AG04450 (cell line): ENCODE measurements at regions not wholly inside any gene's neighbourhood (a gene's known extent, or its start where the extent isn't known, plus 50 kb on each side); places are given as distances from the start of the nearest gene placed in this dataset.

Experiments used
- CTCF ChIA-PET: fragments of 300-600, 350-600 bp; formaldehyde crosslinking; extraction: SDS; loops from one replicate; lab custom pipeline; 2022; ENCODE audit warnings: antibody characterized with exemption, inconsistent platforms; lab: Charles Lee
- POLR2A ChIA-PET: fragments of 350-600 bp; formaldehyde crosslinking; extraction: SDS; loops from one replicate; lab custom pipeline; 2021; ENCODE audit warnings: antibody characterized with exemption, inconsistent platforms; lab: Yijun Ruan, JAX
- DNase-seq: peaks from one replicate; pipeline ENCODE4 v3.0.0-alpha.2; 2011; ENCODE audit warnings: low read depth, low spot score
- H3K27ac ChIP-seq: one replicate; pipeline ENCODE4 v1.5.1; 2012; ENCODE audit warnings: low read depth, low read length, control low read depth
- H3K27me3 ChIP-seq: one replicate; pipeline ENCODE4 v1.6.0; 2012; ENCODE audit warnings: low read length; ENCODE audit not compliant: control insufficient read depth, insufficient read depth
- H3K4me3 ChIP-seq: 2 replicates; pipeline ENCODE4 v1.5.1; 2011; ENCODE audit warnings: mild to moderate bottlenecking, low read depth, low read length, control low read depth
- H3K9me3 ChIP-seq: 2 replicates; pipeline ENCODE4 v1.5.1; 2012; ENCODE audit warnings: low read length; ENCODE audit not compliant: control insufficient read depth, insufficient read depth
- CTCF ChIP-seq: IDR thresholded peaks from 2 replicates; pipeline ENCODE4 v1.5.1; 2011; ENCODE audit warnings: low read depth, low read length, control low read depth, inconsistent platforms

- no peak overlapping the region for H3K27ac ChIP-seq
- ChIA-PET POLR2A (no interaction called here), CTCF (no interaction called here)
- DNase-seq = no peak
- H3K27me3 ChIP-seq = no peaks in the 10 kb centered on the region
- H3K9me3 ChIP-seq = no peaks in the 10 kb centered on the region
- no peak overlapping the region for H3K4me3 ChIP-seq
- TF ChIP-seq CTCF = no peak
These were observed 378.2 kb downstream of the NXPE2 start for GRCh38 chr11:115056514-115056913.

- no peak for DNase-seq
- no peak overlapping the region for H3K27ac ChIP-seq
- TF ChIP-seq CTCF = no peak
- no peak overlapping the region for H3K4me3 ChIP-seq
- CTCF ChIA-PET = no interaction called here
- POLR2A ChIA-PET = interaction anchor here (0.6 kb wide), 1 partner anchor 243 kb away, joined by 3 read pairs; no protein-coding TSS in a partner anchor
- no peaks in the 10 kb centered on the region for H3K9me3 ChIP-seq
- no peaks in the 10 kb centered on the region for H3K27me3 ChIP-seq
These were observed 382.5 kb downstream of the NXPE2 start for GRCh38 chr11:115060840-115061239.

DNA sequence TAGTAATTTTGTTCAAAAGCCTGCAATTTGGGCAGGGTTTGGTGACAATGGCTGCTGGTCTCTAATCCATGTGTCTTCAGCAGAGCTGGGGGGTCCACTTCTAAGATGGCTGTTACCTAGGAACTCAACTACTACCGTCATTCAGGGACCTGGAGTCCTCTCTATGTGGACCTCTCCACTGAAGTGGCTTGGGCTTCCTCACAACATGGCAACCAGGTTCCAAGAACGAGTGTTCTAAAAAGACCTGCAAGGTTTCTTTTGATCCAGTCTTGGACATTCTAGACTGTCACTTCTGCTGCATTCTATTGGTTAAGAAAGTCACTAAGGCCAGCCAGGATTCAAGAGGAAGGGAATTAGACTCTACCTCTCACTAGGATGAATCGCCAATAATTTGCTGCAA lies 387.0 kb downstream of the NXPE2 start:
- POLR2A ChIA-PET = no interaction called here
- DNase-seq = no peak
- TF ChIP-seq CTCF = no peak
- Histone ChIP-seq H3K9me3 (no peaks in the 10 kb centered on the region), H3K4me3 (no peak overlapping the region), H3K27me3 (no peaks in the 10 kb centered on the region), H3K27ac (no peak overlapping the region)
- CTCF ChIA-PET = no interaction called here

- CTCF ChIA-PET = no interaction called here
- TF ChIP-seq CTCF = no peak
- POLR2A ChIA-PET = interaction anchor here (0.7 kb wide), 1 partner anchor 721 kb away, joined by 3 read pairs; no protein-coding TSS in a partner anchor
- Histone ChIP-seq H3K4me3 (no peak overlapping the region), H3K9me3 (no peaks in the 10 kb centered on the region), H3K27me3 (no peaks in the 10 kb centered on the region), H3K27ac (no peak overlapping the region)
- no peak for DNase-seq
These were observed 387.7 kb downstream of the NXPE2 start for GRCh38 chr11:115065830-115066664.

GRCh38 chr11:115067471-115067870 lies 389.1 kb downstream of the NXPE2 start:
- ChIA-PET CTCF (no interaction called here), POLR2A (no interaction called here)
- no peaks in the 10 kb centered on the region for H3K9me3 ChIP-seq
- no peaks in the 10 kb centered on the region for H3K27me3 ChIP-seq
- DNase-seq = no peak
- H3K4me3 ChIP-seq = no peak overlapping the region
- H3K27ac ChIP-seq = no peak overlapping the region
- no peak for TF ChIP-seq CTCF
